ENCODE measurements at regions not wholly inside any gene's neighbourhood (a gene's known extent, or its start where the extent isn't known, plus 50 kb on each side); places are given as distances from the start of the nearest gene placed in this dataset.

- Histone ChIP-seq H3K9ac (replicated peaks; ENCODE audit: extremely low read depth, insufficient read depth, low read length) (no peak overlapping the region), H3K79me2 (ENCODE audit: control insufficient read depth, insufficient read depth, low read length) (no peaks in the 10 kb centered on the region), H2AFZ (ENCODE audit: low read depth, low read length) (no peak overlapping the region), H3K9me1 (replicated peaks; ENCODE audit: control insufficient read depth, extremely low read depth, insufficient read depth, low read length) (no peaks in the 10 kb centered on the region), H3K4me2 (ENCODE audit: insufficient read depth, low read length) (no peak overlapping the region), H3K36me3 (ENCODE audit: control insufficient read depth in 2 of 2, extremely low read depth in 1 of 2, insufficient read depth in 2 of 2, low read length in 2 of 2) (no peaks in the 10 kb centered on the region), H4K20me1 (replicated peaks; ENCODE audit: control insufficient read depth, extremely low read depth, insufficient read depth, low read length) (no peaks in the 10 kb centered on the region), H3K27ac (ENCODE audit: insufficient read depth, low read depth, low read length) (no peak overlapping the region), H3K4me1 (ENCODE audit: control insufficient read depth, extremely low read depth, insufficient read depth, low read length) (no peaks in the 10 kb centered on the region), H3K9me3 (replicated peaks; ENCODE audit: control insufficient read depth, insufficient read depth, low read length) (no peaks in the 10 kb centered on the region), H3K4me3 (replicated peaks in 1 of 3; ENCODE audit: insufficient read depth in 1 of 3, low read depth in 1 of 3, low read length in 3 of 3) (no peak overlapping the region), H3K27me3 (ENCODE audit: control insufficient read depth in 2 of 2, insufficient read depth in 2 of 2, low read length in 2 of 2) (no peaks in the 10 kb centered on the region)
- FAIRE-seq (no peak), DNase-seq (ENCODE audit: low read depth, low spot score) (no peak)
- BruUV-seq (replicated peaks), result no TSS peak
- TF ChIP-seq MYC (IDR thresholded peaks at IDR 0.05; ENCODE audit: low read depth, low read length), result no peak
- no peak for TF ChIP-seq POLR2A (IDR thresholded peaks at IDR 0.05; ENCODE audit: low read depth, low read length)
- TF ChIP-seq MAX (IDR thresholded peaks at IDR 0.05; ENCODE audit: insufficient read depth, insufficient read length), result no peak
- no peak for TF ChIP-seq EZH2 (IDR thresholded peaks at IDR 0.05; ENCODE audit: borderline replicate concordance, low read depth, low read length, severe bottlenecking)
- TF ChIP-seq JUN (IDR thresholded peaks at IDR 0.05; ENCODE audit: borderline replicate concordance, insufficient read depth, insufficient read length, low read depth), result no peak
- no peak for TF ChIP-seq CTCF (IDR thresholded peaks at IDR 0.05; ENCODE audit: extremely low read depth in 1 of 2, insufficient read depth in 1 of 2, low read depth in 1 of 2, low read length in 2 of 2)
- no peak for TF ChIP-seq FOS (IDR thresholded peaks at IDR 0.05; ENCODE audit: borderline replicate concordance, insufficient read depth, low read length)
- no peak for TF ChIP-seq POLR2AphosphoS5 (IDR thresholded peaks at IDR 0.05; ENCODE audit: insufficient read depth, low read depth, low read length)
- no peak for TF ChIP-seq GATA2 (IDR thresholded peaks at IDR 0.05; ENCODE audit: insufficient read depth, insufficient read length, low read depth, low read length)
- ChIA-PET CTCF (no interaction called here), POLR2A (no interaction called here)
- dilution Hi-C loops (cut with MboI; ENCODE audit: extremely low pct_ligation_motif_present, low sequenced_read_pairs) (no loop called here), intact Hi-C loops (cut with micrococcal nuclease) (no loop called here)
These were observed 996.3 kb downstream of the FSTL5 start for GRCh38 chr4:161167539-161167938.

Data from endothelial cell of umbilical vein (primary cell).